GM18520 (cell line): ENCODE measurements at regions not wholly inside any gene's neighbourhood (a gene's known extent, or its start where the extent isn't known, plus 50 kb on each side); places are given as distances from the start of the nearest gene placed in this dataset.
"Not testable (repeated sequence)": the region's sequence is repeated elsewhere in the genome, so short reads cannot be mapped to it uniquely, and the experiment has no call there.

Experiments used
- ATAC-seq: cut with Tn5 transposase; IDR thresholded peaks from one replicate; pipeline ENCODE4 v1.9.1; 2021; ENCODE audit not compliant: unreplicated experiment

DNA sequence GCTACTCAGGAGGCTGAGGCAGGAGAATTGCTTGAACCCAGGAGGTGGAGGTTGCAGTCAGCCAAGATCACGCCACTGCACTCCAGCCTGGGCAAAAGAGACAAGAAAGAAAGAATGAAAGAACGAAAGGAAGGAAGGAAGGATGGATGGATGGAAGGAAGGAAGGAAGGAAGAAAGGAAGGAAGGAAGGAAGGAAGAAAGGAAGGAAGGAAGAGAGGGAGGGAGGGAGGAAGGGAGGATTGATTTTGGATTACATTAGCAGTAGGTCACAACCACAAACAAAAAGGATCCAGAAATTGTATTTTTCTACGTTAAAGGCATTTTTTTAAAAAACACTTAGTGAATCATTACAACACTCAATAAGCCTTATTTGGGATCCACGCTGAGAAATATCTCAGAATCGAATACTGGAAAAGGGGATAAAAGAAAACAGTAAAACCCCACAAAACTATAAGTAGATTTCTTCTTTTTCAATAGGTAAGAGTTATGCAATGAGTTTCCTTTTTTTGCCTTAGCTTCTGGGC lies 136.9 kb upstream of the FREM1 start:
- ATAC-seq, result no peak

DNA sequence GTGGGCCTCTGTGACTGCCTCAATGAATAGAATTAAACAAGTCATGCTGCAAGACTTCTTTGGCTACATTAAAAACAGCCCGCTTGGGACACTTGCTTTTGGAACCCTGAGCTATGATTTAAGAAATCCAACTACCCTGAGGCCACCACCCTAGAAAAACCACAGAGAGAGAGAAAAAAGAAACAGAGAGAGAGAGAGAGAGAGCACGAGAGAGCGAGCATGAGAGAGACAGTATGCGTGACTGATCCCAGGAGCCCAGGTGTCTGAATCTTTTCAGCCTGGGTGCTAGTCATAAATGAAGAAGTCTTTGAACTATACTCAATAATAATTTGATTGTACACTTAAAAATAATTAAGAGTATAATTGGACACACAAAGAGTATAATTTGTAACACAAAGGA lies 123.1 kb upstream of the FREM1 start:
- no peak for ATAC-seq

DNA sequence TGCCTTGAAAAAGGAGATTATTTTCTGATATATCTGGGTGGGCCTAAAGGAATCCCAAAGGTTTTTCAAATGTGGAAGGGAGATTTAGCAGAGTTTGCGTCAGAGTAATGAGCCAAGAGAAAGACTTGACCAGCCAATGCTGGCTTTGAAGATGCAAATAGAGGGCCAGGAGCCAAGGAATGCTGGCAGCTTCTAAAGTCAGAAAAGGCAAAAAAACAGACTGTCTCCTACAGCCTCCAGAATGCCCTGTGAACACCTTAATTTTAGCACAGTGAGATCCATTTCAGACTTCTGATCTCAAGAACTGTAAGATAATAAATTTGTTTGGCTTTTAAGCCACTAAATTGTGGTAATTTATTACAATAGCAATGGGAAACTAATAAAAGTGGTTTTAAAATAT lies 122.6 kb upstream of the FREM1 start:
- ATAC-seq, result no peak

DNA sequence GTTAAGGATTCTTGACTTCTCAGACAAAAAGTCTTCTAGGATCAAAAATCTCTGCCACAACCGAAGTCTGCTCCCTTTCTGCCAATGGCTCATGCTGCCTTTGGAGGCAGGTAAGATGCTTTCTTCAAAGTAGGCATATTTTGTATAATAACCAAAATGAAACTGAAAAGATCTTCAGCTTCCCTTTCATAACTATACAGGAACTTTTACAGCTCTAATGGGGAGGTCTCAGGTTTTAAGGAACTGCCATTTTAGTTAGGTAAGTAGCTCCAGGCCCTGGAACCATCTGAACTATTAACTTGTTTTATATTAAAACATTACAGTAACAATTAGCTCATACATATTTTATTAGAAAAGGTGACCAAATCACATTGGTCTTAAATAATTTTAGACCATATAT lies 110.9 kb upstream of the FREM1 start:
- ATAC-seq, result no peak

DNA sequence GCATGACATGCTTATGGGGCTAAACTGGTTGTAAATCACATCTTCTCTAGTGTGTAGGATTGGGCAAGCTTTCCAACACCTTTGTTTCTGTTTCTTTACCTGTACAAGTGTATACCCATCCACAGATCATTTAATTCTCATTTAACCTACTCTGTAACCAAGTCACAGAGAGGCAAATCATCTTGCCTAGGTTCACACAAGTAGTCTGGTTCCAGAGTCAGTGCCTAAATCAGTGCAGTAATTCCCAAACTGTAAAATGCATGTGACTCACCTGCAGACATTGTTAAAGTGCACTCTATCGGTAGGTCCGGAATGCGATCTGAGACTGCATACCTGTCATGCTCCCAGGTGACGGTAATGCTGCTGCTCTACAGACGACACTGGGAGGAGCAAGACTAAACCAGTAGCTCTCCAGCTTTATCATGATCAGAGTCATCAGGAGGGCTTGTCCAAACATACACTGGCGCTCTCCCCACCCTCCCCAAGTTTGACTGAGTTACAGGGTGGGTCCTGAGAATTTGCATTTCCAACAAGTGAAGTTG lies 107.9 kb upstream of the FREM1 start:
- no peak for ATAC-seq

DNA sequence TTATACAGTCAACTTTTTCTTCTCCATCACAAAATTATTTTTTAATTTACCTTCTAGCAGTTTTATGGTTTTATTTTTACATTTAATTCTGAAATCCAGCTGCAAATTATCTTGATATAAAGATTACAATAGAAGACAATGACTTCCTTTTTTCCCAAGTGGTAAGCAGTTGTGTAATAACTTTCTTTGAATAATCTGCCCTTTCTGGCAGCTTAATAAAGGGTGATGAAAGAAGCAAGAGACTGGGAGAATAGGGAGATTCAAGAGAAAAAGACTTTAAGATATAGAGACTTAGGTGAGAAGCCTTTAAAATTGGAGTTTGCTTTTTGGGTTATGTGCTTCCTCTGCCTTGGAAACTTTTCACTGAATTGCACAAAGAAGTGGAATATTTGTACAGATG lies 100.4 kb upstream of the FREM1 start:
- ATAC-seq, result no peak

DNA sequence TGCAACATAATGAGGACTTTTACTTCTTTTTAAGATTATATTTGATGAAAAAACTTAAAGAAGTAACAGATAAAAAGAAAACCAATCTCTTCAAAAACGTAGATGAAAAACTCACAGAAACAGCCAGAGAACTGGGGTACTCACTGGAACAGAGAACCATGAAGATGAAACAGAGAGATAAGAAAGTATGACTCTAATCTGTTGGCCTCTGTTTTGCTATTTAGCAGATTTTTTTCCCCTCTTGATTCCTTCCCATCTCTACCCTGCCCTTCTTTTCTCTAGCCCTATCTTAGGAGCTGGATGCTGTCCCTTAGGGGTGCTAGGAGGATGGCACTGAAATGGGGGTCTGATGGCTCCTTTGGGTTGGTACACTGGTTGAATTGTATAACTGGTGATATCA lies 97.5 kb upstream of the FREM1 start:
- ATAC-seq, result no peak

DNA sequence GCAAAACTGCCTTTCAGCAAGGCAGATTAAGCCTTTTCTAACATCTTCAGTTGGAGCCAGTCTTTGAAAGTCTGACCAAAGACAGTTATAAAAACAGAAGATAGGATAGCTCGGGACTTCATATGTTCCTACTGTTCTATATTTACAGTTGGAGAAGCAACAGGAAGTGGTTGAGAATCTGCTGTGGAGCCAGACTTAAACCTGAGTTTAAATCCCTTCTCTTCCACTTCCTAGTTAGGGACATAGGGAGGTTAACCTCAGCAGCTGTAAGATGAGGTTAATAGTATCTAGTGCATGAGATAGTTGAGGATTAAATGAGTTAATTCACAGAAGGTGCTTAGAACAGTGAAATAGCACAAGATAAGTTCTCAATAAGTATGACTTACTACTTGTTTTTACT lies 84.5 kb upstream of the FREM1 start:
- ATAC-seq, result no peak

DNA sequence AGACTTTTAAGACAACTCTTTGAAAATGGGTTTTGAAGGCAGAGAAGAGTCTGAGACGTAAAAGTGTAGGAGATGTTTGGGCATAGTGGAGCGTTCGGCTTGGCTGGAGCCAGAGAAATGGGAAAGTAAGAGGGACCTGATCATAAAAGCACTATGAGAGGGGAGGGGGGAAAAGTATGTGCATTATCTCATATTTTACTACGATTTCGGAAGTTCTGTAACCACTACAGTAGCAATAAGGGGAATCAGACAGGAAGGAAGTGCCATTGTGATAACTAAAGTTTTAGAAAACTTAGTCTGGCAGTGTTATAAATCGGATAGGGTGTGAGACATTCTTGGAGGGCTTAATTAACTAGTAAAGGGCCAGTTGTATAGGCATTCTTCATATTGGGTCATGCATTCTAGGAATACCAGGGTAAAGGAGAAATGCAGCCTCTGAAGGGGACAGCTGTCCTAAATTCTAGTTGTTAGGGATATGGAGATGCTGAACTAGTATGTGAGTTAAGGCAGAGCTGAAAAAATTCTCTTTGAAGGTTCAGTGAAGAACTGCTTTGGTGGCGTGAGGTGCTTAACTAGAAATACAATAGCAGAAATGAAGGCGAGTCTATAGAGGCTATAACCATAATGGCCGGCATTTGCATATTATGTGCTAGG lies 83.8 kb upstream of the FREM1 start:
- ATAC-seq, result no peak

DNA sequence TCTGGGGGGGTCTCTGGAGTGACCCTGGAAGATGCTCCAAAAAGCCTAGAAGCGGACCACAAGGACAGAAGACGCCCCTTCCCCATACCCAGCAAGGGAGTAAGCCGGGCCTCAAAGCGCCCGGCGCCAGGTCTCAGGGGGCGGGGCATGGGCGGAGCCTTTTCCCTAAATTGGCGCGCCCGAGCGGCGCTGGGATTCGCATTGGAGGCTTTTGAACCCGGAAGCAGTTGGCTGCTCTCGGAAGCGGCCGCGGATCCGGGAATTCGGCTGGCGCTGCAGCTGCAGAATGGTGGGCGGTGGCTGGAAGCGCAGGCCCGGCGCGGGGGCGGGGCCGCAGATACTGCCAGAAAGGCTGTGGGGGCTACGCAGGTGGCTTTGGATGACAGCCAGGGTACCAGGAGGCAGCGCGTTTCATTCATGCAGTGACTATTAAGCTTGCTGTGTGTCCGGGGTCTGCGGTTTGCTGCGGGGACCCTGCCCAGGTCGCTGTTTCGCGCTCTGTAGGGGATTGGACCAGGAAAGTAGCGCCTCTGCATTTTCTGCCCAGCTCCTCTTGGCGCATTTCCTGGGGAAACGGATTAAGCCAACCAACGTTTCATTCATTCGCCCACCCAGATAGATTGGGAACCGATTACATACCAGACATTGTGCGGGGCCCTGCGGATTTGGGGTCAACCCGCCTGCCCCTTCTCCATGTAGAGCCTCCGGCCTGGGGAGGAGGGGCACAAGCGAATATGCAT lies 83.0 kb upstream of the FREM1 start:
- ATAC-seq, result no peak

DNA sequence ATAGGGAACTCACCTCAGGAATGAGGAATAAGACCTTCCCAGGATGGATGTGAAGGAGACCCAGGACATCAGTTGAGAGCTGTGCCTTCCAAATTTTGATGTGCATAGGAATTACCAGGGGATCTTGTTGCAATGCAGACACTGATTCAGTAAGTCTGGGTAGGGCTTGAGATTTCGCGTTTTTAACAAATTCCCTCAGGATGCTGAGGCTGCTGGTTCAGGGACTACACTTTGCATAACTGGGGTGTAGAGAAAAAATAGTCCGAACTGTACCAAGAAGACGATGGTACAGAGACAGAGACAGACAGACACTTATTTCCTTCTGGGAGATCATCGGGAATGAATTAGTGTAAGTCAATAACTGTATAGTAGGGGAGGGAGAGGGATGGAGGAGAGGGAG lies 82.3 kb upstream of the FREM1 start:
- ATAC-seq, result no peak

DNA sequence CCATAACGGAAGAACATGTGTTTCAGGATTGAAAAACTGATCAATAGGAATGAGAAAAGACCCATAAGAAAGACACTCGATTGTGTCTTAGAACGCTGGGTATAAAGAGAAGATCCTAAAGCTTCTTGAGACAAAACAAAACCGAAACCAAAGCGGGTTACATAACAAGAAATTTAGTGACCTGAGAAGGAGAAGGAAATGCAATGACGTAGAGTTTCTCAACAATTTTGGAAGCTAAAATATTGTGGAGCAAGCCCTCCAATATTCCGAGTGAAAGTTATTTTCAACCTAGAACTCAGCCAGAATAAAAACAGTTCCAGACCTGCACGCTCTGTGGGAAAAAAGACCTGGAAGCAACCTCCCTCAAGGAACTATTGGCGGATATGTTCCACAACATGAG lies 81.9 kb upstream of the FREM1 start:
- no peak for ATAC-seq

DNA sequence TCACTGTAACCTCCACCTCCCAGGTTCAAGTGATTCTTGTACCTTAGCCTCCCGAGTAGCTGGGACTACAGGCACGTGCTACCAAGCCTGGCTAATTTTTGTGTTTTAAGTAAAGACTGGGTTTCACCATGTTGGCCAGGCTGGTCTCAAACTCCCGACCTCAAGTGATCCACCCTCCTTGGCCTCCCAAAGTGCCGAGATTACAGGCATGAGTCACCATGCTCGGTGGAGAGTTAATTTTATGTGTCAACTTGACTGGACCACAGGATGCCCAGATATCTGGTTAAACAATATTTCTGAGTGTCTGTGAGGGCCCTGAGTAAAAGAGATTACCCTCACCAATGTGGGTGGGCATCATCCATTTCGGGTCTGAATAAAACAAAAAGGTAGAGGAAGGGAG lies 80.4 kb upstream of the FREM1 start:
- ATAC-seq, result not testable (repeated sequence)

DNA sequence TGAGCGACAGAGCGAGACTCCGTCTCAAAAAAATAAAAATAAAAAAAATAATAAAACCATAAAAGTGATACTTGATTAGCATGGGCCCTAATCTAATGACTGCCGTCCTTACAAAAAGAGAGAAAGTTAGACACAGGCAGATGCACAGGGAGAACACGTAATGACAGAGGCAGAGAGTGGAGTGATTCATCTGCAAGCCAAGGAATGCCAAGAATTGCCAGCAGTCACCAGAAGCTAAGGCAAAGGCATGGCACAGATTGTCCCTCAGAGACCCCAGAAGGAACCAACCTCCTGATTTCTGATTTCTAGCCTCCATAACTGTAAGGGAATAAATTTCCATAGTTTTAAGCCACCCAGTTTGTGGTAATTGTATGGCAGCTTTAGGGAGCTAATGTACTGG lies 79.6 kb upstream of the FREM1 start:
- ATAC-seq, result no peak

DNA sequence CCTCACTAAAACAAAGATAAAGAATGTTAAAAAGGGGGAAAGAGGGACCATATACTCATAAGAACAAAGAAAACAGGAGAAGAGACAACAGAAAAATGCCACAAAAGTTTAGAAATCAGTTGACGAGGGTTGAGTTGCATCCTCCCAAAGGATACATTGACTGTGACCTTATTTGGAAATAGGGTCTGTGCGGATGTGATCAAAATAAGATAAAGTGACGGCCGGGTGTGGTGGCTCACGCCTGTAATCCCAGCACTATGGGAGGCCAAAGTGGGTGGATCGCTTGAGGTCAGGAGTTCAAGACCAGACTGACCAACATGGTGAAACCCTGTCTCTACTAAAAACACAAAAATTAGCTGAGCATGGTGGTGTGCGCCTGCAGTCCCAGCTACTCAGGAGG lies 79.1 kb upstream of the FREM1 start:
- not testable (repeated sequence) for ATAC-seq

DNA sequence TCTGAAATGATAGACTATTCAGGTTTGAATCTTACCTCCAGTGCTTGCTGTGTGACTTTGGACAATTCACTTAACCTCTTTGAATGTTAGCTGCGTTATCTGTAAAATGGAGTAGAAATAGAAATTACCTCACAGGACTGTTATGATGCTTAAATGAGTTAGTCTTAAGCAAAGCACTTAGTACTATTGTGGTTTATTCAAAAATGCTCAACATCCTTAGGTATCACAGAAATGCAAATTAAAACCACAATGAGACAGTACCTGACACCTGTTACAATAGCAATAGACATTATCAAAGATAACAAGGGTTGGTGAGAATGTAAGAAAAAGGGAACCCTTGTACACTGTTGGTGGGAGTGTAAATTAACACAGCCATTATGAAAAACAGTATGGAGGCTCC lies 77.6 kb upstream of the FREM1 start:
- peak; percentile 87 for ATAC-seq

DNA sequence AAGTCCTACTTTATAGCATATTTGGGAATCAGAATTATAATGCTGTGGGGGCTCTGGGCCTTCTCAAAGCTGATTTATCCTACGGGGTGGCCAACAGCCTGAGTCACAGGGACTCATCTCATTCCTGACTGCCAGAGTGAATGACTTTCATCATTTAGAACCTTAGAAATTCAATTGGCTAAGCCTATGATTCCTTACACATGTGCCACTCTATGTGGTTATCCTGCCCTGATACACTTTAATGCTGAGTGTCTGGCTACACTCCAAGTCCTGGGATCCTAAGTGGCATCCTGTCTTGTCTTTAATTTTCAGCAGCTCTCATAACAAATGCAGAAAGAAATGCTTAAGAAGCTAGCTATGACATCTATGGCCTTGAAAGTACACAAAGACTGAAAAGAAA lies 75.2 kb upstream of the FREM1 start:
- no peak for ATAC-seq

DNA sequence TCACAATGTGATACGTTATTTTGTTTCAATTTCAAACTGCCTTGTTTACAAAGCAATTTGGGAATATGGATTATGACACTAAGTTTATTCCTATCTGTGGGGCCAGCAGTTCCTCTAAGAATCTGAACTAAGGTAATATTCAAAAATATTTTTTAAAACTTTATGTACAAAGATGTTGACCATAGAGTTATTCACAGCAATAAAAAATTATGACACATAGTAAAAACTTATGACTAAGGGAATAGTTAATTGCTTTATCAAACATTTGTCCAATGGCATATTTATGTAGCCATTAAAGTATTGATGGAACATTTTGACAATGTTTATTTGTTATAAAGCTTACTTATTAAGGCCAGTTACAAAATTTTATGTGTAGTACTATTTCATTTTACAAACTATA lies 73.4 kb upstream of the FREM1 start:
- ATAC-seq, result no peak

DNA sequence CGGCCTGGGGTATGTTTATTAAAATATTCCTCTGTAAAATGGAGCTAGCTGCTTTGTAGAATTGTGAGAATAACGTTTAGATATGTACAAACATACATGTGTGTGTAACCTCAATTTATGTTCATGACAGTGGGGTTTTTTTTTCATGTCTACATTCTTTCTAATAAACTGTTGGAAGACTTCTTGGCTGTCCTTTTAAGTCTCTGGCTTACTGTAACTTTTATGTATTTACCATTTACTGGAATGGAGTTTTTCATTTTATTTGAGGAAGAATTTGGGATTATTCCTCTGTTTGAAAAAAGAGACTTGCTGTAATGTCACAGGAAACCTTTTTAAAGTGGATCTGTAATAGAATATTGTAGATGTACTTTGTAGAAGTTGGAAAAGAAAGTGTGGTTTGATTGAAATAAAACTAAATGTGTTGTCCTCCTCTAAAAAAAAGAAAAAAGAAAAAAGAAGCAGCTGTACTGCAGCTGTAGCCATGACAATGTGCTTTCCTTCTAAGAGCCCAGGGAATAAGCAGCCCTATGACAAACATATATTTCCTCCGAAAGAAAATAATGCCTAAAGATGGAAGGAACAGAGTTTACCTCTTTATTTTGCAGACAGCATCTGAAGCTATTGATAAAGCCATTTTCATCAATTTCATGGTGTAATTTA lies 71.2 kb upstream of the FREM1 start:
- ATAC-seq, result no peak

DNA sequence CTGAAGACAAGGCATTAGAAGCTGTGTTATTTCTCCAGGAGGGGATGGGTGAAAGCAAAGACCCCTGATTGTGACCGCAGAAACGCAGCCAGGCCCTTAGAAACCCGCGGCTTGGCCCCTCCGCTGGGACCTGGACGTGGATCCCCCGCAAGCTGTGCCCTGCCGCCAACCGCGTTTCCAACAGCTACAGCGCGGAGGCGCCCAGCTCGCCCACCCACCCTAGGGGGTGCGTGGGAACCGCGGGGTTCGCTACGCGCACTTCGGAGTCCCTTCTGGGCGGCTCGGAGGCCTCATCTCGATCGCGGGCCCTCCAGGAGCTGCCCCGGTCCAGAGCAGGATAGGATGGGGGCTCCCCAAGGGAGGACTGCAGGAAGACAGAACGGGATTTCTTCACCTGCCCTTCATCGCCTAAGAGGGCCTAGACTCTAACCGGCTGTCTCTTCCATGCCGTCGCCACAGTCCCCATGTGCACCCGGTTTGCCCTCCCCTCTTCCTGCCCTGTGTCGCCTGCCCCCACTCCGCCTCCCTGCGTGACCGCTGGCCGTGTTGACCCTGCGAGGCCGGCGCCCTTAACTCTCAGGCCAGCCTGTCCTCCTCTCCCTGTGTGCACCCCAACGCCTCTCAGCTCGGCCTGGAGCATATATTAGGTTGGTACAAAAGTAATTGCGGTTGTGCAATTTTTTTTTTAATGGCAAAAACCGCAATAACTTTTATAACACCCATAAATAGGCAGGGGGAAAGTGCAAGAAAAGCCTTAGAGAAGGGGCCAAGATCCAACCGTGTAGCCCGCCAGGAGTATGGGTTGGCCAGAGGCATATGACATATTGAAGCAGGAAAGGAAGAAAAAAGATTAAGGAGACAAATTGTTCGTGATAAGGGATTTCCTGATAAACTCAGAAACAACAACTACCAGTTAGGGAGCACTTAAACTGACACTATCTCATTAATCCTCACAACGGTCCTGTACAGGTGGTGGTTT lies 68.1 kb upstream of the FREM1 start:
- no peak for ATAC-seq
